ENCODE measurements at regions not wholly inside any gene's neighbourhood (a gene's known extent, or its start where the extent isn't known, plus 50 kb on each side); places are given as distances from the start of the nearest gene placed in this dataset.

DNA sequence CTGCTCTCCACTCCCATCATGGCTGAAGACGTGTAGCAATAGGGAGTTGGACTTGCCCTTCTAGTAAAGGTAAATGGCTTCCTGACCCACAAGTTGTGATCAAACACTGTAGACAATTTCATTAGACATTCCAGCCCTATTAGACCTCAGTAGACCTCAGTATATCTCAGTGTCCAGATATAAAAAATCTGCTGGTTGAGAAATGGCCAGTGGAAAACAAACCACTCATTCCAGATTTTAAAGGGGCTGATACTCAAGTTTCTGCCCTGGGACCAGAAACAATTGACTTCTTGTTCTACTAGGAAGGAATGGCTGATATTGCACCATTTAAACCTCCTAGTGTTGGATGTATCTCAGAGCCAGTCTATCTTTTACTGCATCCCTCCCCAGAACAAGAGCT lies 613.2 kb downstream of the PDCD6IP start:
- H3K4me3 ChIP-seq = no peak overlapping the region
- no peak for DNase-seq
- no peaks in the 10 kb centered on the region for H3K9me3 ChIP-seq
- no peaks in the 10 kb centered on the region for H3K4me1 ChIP-seq
- 65 to 86% (median 79%) methylated on average over 1 of the region's 1 CpG for WGBS, 5 donors
- TF ChIP-seq, protein P1, sequence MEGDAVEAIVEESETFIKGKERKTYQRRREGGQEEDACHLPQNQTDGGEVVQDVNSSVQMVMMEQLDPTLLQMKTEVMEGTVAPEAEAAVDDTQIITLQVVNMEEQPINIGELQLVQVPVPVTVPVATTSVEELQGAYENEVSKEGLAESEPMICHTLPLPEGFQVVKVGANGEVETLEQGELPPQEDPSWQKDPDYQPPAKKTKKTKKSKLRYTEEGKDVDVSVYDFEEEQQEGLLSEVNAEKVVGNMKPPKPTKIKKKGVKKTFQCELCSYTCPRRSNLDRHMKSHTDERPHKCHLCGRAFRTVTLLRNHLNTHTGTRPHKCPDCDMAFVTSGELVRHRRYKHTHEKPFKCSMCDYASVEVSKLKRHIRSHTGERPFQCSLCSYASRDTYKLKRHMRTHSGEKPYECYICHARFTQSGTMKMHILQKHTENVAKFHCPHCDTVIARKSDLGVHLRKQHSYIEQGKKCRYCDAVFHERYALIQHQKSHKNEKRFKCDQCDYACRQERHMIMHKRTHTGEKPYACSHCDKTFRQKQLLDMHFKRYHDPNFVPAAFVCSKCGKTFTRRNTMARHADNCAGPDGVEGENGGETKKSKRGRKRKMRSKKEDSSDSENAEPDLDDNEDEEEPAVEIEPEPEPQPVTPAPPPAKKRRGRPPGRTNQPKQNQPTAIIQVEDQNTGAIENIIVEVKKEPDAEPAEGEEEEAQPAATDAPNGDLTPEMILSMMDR (IDR thresholded peaks at IDR 0.05 in 8 of 11, conservative IDR thresholded peaks at IDR 0.05 in 3 of 11) = no peak
- TF ChIP-seq POLR2A (IDR thresholded peaks at IDR 0.05) (no peak), POLR2AphosphoS5 (IDR thresholded peaks at IDR 0.05) (no peak)
- H3K27ac ChIP-seq = no peak overlapping the region
- H3K27me3 ChIP-seq (replicated peaks in 1 of 7) = no peaks in the 10 kb centered on the region
- intact Hi-C loops (cut with DNase I; ENCODE audit: low total_unique reads) = no loop called here
- H3K36me3 ChIP-seq = no peaks in the 10 kb centered on the region

- Histone ChIP-seq H3K9me3 (peaks cover 0 to 6% (median 0%) of the 10 kb centered on the region in 8 donors), H3K4me1 (no peaks in the 10 kb centered on the region), H3K36me3 (no peaks in the 10 kb centered on the region), H3K27ac (no peak overlapping the region), H3K4me3 (no peak overlapping the region), H3K27me3 (replicated peaks in 1 of 7) (no peaks in the 10 kb centered on the region)
- TF ChIP-seq, protein P1 (IDR thresholded peaks at IDR 0.05 in 8 of 11, conservative IDR thresholded peaks at IDR 0.05 in 3 of 11) = no peak
- TF ChIP-seq POLR2AphosphoS5 (IDR thresholded peaks at IDR 0.05) (no peak), POLR2A (IDR thresholded peaks at IDR 0.05) (no peak)
- intact Hi-C loops (cut with DNase I; ENCODE audit: low total_unique reads) = no loop called here
- WGBS, 5 donors = 40 to 87% (median 83%) methylated on average over 1 of the region's 1 CpG
- DNase-seq = no peak
These were observed 621.4 kb downstream of the PDCD6IP start for GRCh38 chr3:34419801-34420200.

DNA sequence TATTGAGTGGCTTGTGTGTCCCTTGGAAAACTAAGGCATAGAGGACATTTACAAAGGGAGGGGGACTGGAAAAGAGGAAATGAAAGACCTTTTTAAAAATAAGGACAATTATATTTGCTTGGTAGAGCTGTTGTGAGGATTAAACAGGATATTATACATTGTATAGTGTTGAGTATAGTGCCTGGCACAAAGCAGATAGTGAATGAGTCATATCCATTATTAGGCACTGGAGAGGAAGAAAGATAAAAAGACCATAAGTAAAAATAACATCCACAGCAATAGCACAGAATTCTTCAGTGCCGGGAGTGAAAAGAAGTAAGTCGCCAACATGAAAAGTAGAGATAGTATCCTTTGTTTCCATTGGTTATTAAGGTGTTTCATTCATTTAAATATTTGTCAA lies 623.3 kb downstream of the PDCD6IP start:
- TF ChIP-seq POLR2AphosphoS5 (IDR thresholded peaks at IDR 0.05) = no peak
- TF ChIP-seq, protein P1 (IDR thresholded peaks at IDR 0.05 in 8 of 11, conservative IDR thresholded peaks at IDR 0.05 in 3 of 11) = no peak
- no peak for TF ChIP-seq POLR2A (IDR thresholded peaks at IDR 0.05)
- no peak for DNase-seq
- no peaks in the 10 kb centered on the region for H3K27me3 ChIP-seq (replicated peaks in 1 of 7)
- intact Hi-C loops (cut with DNase I; ENCODE audit: low total_unique reads) = no loop called here
- WGBS, 5 donors = 60 to 67% (median 64%) methylated on average over 2 of the region's 2 CpGs
- H3K36me3 ChIP-seq = no peaks in the 10 kb centered on the region
- H3K9me3 ChIP-seq = peaks cover 0 to 8% (median 0%) of the 10 kb centered on the region in 8 donors
- no peaks in the 10 kb centered on the region for H3K4me1 ChIP-seq
- H3K27ac ChIP-seq = no peak overlapping the region
- H3K4me3 ChIP-seq = no peak overlapping the region

- DNase-seq = no peak
- H3K27me3 ChIP-seq (replicated peaks in 1 of 7) = no peaks in the 10 kb centered on the region
- H3K4me3 ChIP-seq = no peak overlapping the region
- TF ChIP-seq POLR2AphosphoS5 (IDR thresholded peaks at IDR 0.05) (no peak), POLR2A (IDR thresholded peaks at IDR 0.05) (no peak)
- TF ChIP-seq, protein P1 (IDR thresholded peaks at IDR 0.05 in 8 of 11, conservative IDR thresholded peaks at IDR 0.05 in 3 of 11) = no peak
- intact Hi-C loops (cut with DNase I; ENCODE audit: low total_unique reads) = no loop called here
- H3K4me1 ChIP-seq = no peaks in the 10 kb centered on the region
- no peaks in the 10 kb centered on the region for H3K36me3 ChIP-seq
- no peak overlapping the region for H3K27ac ChIP-seq
- H3K9me3 ChIP-seq = peaks cover 4 to 27% (median 19%) of the 10 kb centered on the region in 8 donors
- 73 to 93% (median 81%) methylated on average over 2 of the region's 2 CpGs for WGBS, 5 donors
These were observed 641.4 kb downstream of the PDCD6IP start for GRCh38 chr3:34439796-34440195.

Measured in spleen (tissue), 11 donors.